HCT116 (cell line): ENCODE measurements at regions not wholly inside any gene's neighbourhood (a gene's known extent, or its start where the extent isn't known, plus 50 kb on each side); places are given as distances from the start of the nearest gene placed in this dataset.

Experiments used
- ATAC-seq: fragments of 200-7000 bp; cut with Tn5 transposase; 2 replicates; pipeline ENCODE4 v1.9.1; 2020; ENCODE audit warnings: mild to moderate bottlenecking, moderate library complexity
- BruUV-seq: library from RNA; stranded (reverse); fragments of 400-500 nt; replicated peaks from 2 replicates; lab custom pipeline; 2021; lab: Mats Ljungman, UMichigan
- CTCF ChIA-PET: fragments of 300-600 bp; sonication (Branson Sonifier 250); formaldehyde crosslinking; loops from one replicate; lab custom pipeline; 2021; ENCODE audit warnings: antibody characterized with exemption; lab: Charles Lee
- POLR2A ChIA-PET: fragments of 300-600, 350-600 bp; sonication (Branson Sonifier 250); formaldehyde crosslinking; loops from one replicate; lab custom pipeline; 2021; ENCODE audit warnings: antibody characterized with exemption; lab: Charles Lee
- RAD21 ChIA-PET, 2 experiments: fragments of 300-600 bp; sonication (Branson Sonifier 250); formaldehyde crosslinking; loops; one replicate each; lab custom pipeline; 2023; ENCODE audit warnings: low total read pairs in 2 of 2; ENCODE audit not compliant: uncharacterized antibody in 2 of 2, unreplicated experiment in 2 of 2, low non-redundant PET in 1 of 2; lab: Charles Lee
- DNase-seq: peaks from one replicate; pipeline ENCODE4 v3.0.0-alpha.2; 2010; ENCODE audit warnings: low read depth, low spot score
- H2AFZ ChIP-seq: fragments of 200-600 bp; shearing (Covaris generic), sonication (generic); 2 replicates; pipeline ENCODE4 v1.6.1; 2017; ENCODE audit warnings: low read depth, mixed run types, mixed read lengths, antibody characterized with exemption, low read length; ENCODE audit not compliant: poor library complexity, severe bottlenecking
- H3K27ac ChIP-seq: 2 replicates; pipeline ENCODE4 v1.5.1; 2012; ENCODE audit warnings: low read depth, low read length
- H3K27me3 ChIP-seq: fragments of 200-600 bp; sonication (generic); 2 replicates; pipeline ENCODE4 v1.6.1; 2016; ENCODE audit warnings: mixed run types, low read length, mixed read lengths; ENCODE audit not compliant: insufficient read depth
- H3K36me3 ChIP-seq, 2 experiments: fragments of 200-500 bp in 1 of 2; fragments of 200-600 bp in 1 of 2; sonication (Bioruptor generic) in 1 of 2; sonication (generic) in 1 of 2; 2 replicates each; pipeline versions ENCODE4 v1.5.1 to v1.6.1; 2014 to 2016; ENCODE audit warnings: low read length in 2 of 2, inconsistent platforms in 1 of 2, mixed read lengths in 1 of 2, mixed run types in 1 of 2; ENCODE audit not compliant: insufficient read depth in 2 of 2, control insufficient read depth in 1 of 2
- H3K4me1 ChIP-seq, 2 experiments: fragments of 200-600 bp in 1 of 2; sonication (generic) in 1 of 2; 2 replicates each; pipeline versions ENCODE4 v1.5.1 to v1.6.1; 2012 to 2017; ENCODE audit warnings: low read length in 2 of 2, inconsistent platforms in 1 of 2, mild to moderate bottlenecking in 1 of 2, mixed read lengths in 1 of 2, mixed run types in 1 of 2, moderate library complexity in 1 of 2; ENCODE audit not compliant: insufficient read depth in 2 of 2, control insufficient read depth in 1 of 2
- H3K4me2 ChIP-seq: fragments of 200-600 bp; sonication (generic); 2 replicates; pipeline ENCODE4 v1.6.1; 2017; ENCODE audit warnings: mixed run types, low read length, mixed read lengths
- H3K4me3 ChIP-seq, 2 experiments: fragments of 200-600 bp in 1 of 2; sonication (generic) in 1 of 2; replicated peaks in 1 of 2; 2 replicates each; pipeline ENCODE4 v1.5.1; 2011 to 2016; ENCODE audit warnings: low read length in 2 of 2, control low read depth in 1 of 2, low read depth in 1 of 2, mild to moderate bottlenecking in 1 of 2, mixed read lengths in 1 of 2, mixed run types in 1 of 2
- H3K79me2 ChIP-seq: fragments of 200-600 bp; sonication (generic); 2 replicates; pipeline ENCODE4 v1.6.1; 2017; ENCODE audit warnings: mild to moderate bottlenecking, mixed run types, low read length, moderate library complexity, mixed read lengths; ENCODE audit not compliant: insufficient read depth
- H3K9ac ChIP-seq: fragments of 200-600 bp; sonication (generic); 2 replicates; pipeline ENCODE4 v1.6.1; 2016; ENCODE audit warnings: low read length, mixed read lengths
- H3K9me2 ChIP-seq: fragments of 200-600 bp; sonication (generic), shearing (Covaris generic); 2 replicates; pipeline ENCODE4 v1.6.1; 2017; ENCODE audit warnings: mixed run types, mild to moderate bottlenecking, moderate library complexity; ENCODE audit not compliant: insufficient read depth
- H3K9me3 ChIP-seq, 2 experiments: fragments of 200-500 bp in 1 of 2; fragments of 200-600 bp in 1 of 2; sonication (Bioruptor generic) in 1 of 2; sonication (generic) in 1 of 2; 2 replicates each; pipeline ENCODE4 v1.6.1; 2014 to 2017; ENCODE audit warnings: low read length in 2 of 2, mixed read lengths in 2 of 2, inconsistent platforms in 1 of 2, low read depth in 1 of 2, mild to moderate bottlenecking in 1 of 2, mixed run types in 1 of 2, moderate library complexity in 1 of 2; ENCODE audit not compliant: control insufficient read depth in 1 of 2, insufficient read depth in 1 of 2
- H4K20me1 ChIP-seq: fragments of 200-600 bp; sonication (generic), shearing (Covaris generic); 2 replicates; pipeline ENCODE4 v1.6.1; 2017; ENCODE audit warnings: mixed run types, mild to moderate bottlenecking, moderate library complexity; ENCODE audit not compliant: insufficient read depth
- EZH2 ChIP-seq: fragments of 200-600 bp; sonication (generic); IDR thresholded peaks from 2 replicates; pipeline ENCODE4 v1.6.1; 2017; ENCODE audit warnings: antibody characterized with exemption, mixed run types
- FOSL1 ChIP-seq: IDR thresholded peaks from 2 replicates; pipeline ENCODE4 v1.6.1; 2012; ENCODE audit warnings: low read depth
- POLR2A ChIP-seq: IDR thresholded peaks from 2 replicates; pipeline ENCODE4 v1.7.0; 2011; ENCODE audit warnings: borderline replicate concordance; ENCODE audit not compliant: insufficient read depth, insufficient read length; ENCODE audit errors: extremely low read depth
- RAD21 ChIP-seq: IDR thresholded peaks from 2 replicates; pipeline ENCODE4 v1.6.1; 2012; ENCODE audit warnings: low read depth, mild to moderate bottlenecking
- SIN3A ChIP-seq: IDR thresholded peaks from 2 replicates; pipeline ENCODE4 v1.6.1; 2012; ENCODE audit warnings: low read depth
- SP1 ChIP-seq: IDR thresholded peaks from 2 replicates; pipeline ENCODE4 v1.6.1; 2012; ENCODE audit warnings: low read depth
- SRF ChIP-seq: IDR thresholded peaks from 2 replicates; pipeline ENCODE4 v1.6.1; 2012; ENCODE audit warnings: low read depth
- TCF7L2 ChIP-seq: IDR thresholded peaks from 2 replicates; pipeline ENCODE4 v1.7.0; 2011; ENCODE audit warnings: borderline replicate concordance, inconsistent platforms; ENCODE audit not compliant: insufficient read depth, insufficient read length; ENCODE audit errors: extremely low read depth
- ZFX ChIP-seq: fragments of 450-650 bp; IDR thresholded peaks from 2 replicates; pipeline ENCODE4 v1.6.1; 2017
- ZNF274 ChIP-seq: fragments of 200-500 bp; sonication (Bioruptor generic); IDR thresholded peaks from 2 replicates; pipeline ENCODE4 v1.6.1; 2014; ENCODE audit warnings: mild to moderate bottlenecking, low read depth, low read length, inconsistent platforms
- intact Hi-C: fragments of 100-400 bp; cut with micrococcal nuclease; formaldehyde crosslinking; loops from 2 replicates; pipeline ENCODE4 v1.10.0; 2022
- TF ChIP-seq, protein P1 (sequence below): IDR thresholded peaks from 2 replicates; pipeline ENCODE4 v1.6.1; 2012; ENCODE audit warnings: low read depth
- TF ChIP-seq, protein P2 (sequence below): IDR thresholded peaks from 2 replicates; pipeline ENCODE4 v1.6.1; 2012

DNA sequence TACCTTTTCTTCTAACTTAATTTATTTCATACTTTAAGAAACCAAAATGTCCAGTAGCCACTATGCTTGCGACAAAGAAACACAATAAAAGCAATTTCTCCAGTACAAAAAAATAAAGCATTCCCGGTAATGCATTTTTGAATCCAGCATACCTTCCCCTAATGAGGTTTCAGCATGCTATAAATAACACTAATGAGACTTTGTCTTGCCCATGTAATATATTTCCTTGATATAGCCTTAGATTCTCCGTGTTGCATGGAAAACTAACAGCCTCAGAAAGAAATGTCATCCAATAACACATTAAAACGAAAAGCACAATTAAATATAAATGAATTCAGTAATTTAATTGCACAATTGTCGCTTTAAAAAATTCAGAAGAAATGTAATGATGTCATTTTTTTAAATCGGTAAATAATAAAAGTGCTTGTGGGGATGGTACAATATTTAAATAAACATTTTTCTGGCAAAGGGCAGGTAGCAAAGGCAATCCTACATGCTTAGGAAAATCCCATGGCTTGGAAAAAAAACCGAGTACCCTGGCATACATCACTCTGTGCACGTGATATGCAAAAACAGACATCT is 225.2 kb upstream of the PPARGC1A start:
- ChIA-PET RAD21 (no interaction called here), POLR2A (no interaction called here), CTCF (no interaction called here)
- Histone ChIP-seq H3K79me2 (no peaks in the 10 kb centered on the region), H3K9ac (no peak overlapping the region), H3K4me2 (no peak overlapping the region), H4K20me1 (no peaks in the 10 kb centered on the region), H3K36me3 (no peaks in the 10 kb centered on the region), H2AFZ (no peak overlapping the region), H3K27me3 (no peaks in the 10 kb centered on the region), H3K9me2 (no peaks in the 10 kb centered on the region), H3K9me3 (peaks cover 0 to 7% of the 10 kb centered on the region in 2 experiments; a peak in 2 of 4 replicates), H3K4me3 (no peak overlapping the region), H3K4me1 (no peaks in the 10 kb centered on the region), H3K27ac (no peak overlapping the region)
- intact Hi-C loops = no loop called here
- DNase-seq = no peak
- no peak for ATAC-seq
- TF ChIP-seq SIN3A (no peak), EZH2 (no peak), POLR2A (no peak), SP1 (no peak), ZFX (no peak), ZNF274 (no peak), RAD21 (no peak), SRF (no peak), FOSL1 (no peak), TCF7L2 (no peak)
- TF ChIP-seq, protein P1, sequence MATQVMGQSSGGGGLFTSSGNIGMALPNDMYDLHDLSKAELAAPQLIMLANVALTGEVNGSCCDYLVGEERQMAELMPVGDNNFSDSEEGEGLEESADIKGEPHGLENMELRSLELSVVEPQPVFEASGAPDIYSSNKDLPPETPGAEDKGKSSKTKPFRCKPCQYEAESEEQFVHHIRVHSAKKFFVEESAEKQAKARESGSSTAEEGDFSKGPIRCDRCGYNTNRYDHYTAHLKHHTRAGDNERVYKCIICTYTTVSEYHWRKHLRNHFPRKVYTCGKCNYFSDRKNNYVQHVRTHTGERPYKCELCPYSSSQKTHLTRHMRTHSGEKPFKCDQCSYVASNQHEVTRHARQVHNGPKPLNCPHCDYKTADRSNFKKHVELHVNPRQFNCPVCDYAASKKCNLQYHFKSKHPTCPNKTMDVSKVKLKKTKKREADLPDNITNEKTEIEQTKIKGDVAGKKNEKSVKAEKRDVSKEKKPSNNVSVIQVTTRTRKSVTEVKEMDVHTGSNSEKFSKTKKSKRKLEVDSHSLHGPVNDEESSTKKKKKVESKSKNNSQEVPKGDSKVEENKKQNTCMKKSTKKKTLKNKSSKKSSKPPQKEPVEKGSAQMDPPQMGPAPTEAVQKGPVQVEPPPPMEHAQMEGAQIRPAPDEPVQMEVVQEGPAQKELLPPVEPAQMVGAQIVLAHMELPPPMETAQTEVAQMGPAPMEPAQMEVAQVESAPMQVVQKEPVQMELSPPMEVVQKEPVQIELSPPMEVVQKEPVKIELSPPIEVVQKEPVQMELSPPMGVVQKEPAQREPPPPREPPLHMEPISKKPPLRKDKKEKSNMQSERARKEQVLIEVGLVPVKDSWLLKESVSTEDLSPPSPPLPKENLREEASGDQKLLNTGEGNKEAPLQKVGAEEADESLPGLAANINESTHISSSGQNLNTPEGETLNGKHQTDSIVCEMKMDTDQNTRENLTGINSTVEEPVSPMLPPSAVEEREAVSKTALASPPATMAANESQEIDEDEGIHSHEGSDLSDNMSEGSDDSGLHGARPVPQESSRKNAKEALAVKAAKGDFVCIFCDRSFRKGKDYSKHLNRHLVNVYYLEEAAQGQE = no peak
- TF ChIP-seq, protein P2, sequence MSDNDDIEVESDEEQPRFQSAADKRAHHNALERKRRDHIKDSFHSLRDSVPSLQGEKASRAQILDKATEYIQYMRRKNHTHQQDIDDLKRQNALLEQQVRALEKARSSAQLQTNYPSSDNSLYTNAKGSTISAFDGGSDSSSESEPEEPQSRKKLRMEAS = no peak
- BruUV-seq = no TSS peak
